Right ventricle myocardium superior (tissue), 1 donor: ENCODE measurements at regions not wholly inside any gene's neighbourhood (a gene's known extent, or its start where the extent isn't known, plus 50 kb on each side); places are given as distances from the start of the nearest gene placed in this dataset.
"Not testable (repeated sequence)": the region's sequence is repeated elsewhere in the genome, so short reads cannot be mapped to it uniquely, and the experiment has no call there.

ENCODE experiments used
- ATAC-seq: fragments of 200-7000 bp; cut with Tn5 transposase; one replicate; pipeline ENCODE4 v1.9.1; 2020; ENCODE audit warnings: mild to moderate bottlenecking; ENCODE audit not compliant: poor library complexity
- DNase-seq: peaks from one replicate; pipeline ENCODE4 v3.0.0-alpha.2; 2020
- intact Hi-C: fragments of 100-400 bp; cut with DNase I; formaldehyde crosslinking; loops from one replicate; pipeline ENCODE4 v1.11.2; 2022
- donor health status: DM: no; HTN: yes; CAD: no; lungs with severe emphysema.

DNA sequence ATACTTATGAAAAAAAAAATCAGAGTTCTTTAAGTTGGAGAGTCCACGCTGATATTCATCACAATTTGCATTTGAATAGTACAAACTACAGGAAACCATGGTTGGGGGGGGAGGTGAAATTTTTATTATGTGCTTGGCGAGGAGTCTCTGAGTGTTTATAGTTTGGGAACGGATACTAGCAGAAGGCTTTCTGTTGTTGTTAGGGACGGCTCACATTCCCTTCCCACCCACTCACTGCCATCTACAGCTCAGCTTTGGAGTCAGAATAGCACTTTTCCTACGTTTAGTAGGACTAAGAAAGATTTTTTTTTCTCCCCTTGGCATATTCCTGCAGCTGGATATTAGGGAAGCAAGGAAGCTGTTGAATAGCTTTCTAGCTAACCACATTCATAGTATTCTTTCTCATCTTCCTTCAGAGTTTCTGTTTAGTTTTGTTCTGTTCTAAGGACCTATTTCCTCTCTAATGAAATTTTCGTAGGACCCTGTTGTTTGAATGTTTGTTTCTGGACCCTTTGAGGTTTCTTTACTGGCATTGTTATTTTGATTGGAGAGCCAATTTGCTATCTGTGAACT lies 235.1 kb upstream of the ZNF217 start:
- intact Hi-C loops, result no loop called here
- DNase-seq (no peak), ATAC-seq (peak; percentile 64)

GRCh38 chr20:53828088-53828681 lies 234.5 kb upstream of the ZNF217 start:
- DNase-seq, result no peak
- peak; percentile 45 for ATAC-seq
- intact Hi-C loops, result no loop called here

- DNase-seq, result no peak
- no peak for ATAC-seq
- intact Hi-C loops, result no loop called here
Measured at GRCh38 chr20:53827292-53828087, 233.9 kb upstream of the ZNF217 start.

GRCh38 chr20:53826597-53827291 lies 233.1 kb upstream of the ZNF217 start:
- intact Hi-C loops, result no loop called here
- no peak for ATAC-seq
- DNase-seq, result no peak

- DNase-seq (no peak), ATAC-seq (no peak)
- intact Hi-C loops, result no loop called here
Measured at GRCh38 chr20:53826090-53826489, 232.5 kb upstream of the ZNF217 start.

DNA sequence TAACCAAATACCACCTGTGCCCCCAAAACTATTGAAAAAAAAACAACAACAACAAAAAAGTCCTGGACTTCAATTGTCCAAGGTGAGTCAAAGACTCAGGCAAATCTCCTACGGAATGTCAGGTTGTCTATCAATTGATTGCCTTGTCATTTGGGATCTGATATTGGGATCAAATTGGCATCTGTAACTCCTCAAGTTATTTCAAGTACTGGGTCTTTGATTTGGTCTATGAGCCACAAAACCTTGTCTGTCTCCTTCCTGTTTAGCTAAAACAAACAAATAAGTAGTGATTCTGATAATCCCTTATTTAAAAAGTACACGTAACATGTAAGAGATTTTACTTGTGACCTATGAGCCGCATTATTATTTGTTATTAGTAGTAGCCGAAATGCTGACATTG lies 231.6 kb upstream of the ZNF217 start:
- ATAC-seq (no peak), DNase-seq (no peak)
- intact Hi-C loops, result no loop called here

GRCh38 chr20:53824779-53825178 lies 231.1 kb upstream of the ZNF217 start:
- intact Hi-C loops, result no loop called here
- DNase-seq (no peak), ATAC-seq (no peak)

- intact Hi-C loops, result no loop called here
- no peak for ATAC-seq
- DNase-seq, result no peak
Measured at GRCh38 chr20:53823121-53823764, 229.6 kb upstream of the ZNF217 start.

DNA sequence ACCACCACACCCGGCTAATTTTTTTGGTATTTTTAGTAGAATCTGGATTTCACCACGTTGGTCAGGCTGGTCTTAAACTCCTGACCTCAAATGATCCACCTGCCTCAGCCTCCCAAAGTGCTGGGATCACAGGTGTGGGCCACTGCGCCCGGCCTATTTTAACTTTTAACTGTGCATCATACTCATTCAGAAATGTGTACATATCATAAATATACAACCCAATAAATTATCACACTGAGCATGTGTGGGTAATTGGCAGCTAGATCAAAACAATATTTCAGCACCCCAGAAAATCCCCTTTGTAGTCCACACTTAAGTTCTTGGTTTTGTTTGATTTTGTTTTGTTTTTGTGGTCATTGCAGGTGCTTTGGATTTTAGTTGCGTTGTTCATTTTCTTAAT lies 228.9 kb upstream of the ZNF217 start:
- ATAC-seq (no peak), DNase-seq (no peak)
- intact Hi-C loops, result no loop called here

DNA sequence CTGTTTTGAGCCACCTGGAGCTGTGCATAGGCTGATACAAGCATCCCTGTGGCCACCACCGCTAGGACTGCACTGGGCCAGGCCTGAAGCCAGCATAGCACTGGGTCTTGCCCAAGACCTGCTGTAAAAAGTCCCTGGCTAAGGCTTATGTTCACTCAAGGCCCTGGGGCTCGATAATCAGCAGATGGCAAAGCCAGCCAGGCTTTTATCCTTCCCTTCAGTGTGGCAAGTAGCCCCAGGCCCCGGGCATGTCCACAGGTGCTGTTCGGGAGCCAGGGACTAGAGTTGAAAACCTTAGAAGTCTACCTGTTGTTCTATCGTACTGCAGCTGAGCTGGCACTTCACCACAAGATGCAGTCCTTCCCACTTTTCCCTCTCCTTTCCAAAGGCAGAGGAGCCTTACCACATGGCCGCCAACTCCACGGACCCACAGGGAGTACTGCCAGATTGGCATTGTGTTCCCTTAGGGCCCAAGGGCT lies 226.4 kb upstream of the ZNF217 start:
- intact Hi-C loops, result no loop called here
- no peak for ATAC-seq
- DNase-seq, result no peak

DNA sequence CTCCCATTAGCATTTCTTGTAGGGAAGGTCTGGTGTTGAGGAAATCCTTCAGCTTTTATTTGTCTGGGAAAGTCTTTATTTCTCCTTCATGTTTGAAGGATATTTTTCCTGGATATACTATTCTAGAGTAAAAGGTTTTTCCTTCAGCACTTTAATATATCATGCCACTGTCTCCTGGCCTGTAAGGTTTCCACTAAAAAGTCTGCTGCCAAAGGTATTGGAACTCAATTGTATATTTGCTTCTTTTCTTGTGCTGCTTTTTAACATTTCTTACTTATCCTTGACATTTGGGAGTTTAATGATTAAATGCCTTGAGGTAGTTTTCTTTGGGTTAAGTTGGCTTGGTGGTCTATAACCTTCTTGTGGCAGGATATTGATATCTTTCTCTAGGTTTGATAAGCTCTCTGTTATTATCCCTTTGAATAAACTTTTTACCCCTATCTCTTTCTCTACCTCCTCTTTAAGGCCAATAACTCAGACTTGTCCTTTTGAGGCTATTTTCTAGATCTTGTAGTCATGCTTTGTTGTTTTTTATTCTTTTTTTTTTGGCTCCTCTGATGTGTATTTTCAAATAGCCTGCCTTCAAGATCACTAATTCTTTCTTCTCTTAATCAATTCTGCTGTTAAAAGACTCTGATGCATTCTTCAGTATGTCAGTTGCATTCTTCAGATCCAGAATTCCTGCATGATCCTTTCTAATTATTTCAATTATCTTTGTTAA lies 225.0 kb upstream of the ZNF217 start:
- DNase-seq, result no peak
- ATAC-seq, result no peak
- intact Hi-C loops, result no loop called here

- intact Hi-C loops, DNase-seq, ATAC-seq: not testable (repeated sequence)
Measured at GRCh38 chr20:53817513-53817912, 223.9 kb upstream of the ZNF217 start.

DNA sequence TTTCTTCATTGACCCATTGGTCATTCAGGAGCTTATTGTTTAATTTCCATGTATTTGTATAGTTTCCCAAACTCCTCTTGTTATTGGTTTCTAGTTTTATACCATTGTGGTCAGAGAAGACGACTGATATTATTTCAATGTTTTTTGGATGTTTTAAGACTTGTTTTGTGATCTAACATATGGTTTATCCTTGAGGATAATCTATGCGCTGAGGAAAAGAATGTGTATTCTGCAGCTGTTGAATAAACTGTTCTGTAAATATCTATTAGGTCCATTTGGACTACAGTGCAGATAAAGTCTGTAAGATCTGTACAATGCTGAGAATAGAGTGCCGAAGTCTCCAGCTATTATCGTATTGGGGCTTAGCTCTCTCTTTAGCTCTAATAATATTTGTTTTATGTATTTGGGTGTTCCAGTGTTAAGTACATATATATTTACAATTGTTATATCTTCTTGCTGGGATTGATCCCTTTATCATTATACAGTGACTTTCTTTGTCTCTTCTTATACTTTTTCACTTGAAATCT lies 223.3 kb upstream of the ZNF217 start:
- DNase-seq (no peak), ATAC-seq (no peak)
- intact Hi-C loops, result no loop called here

GRCh38 chr20:53815509-53815908 lies 221.9 kb upstream of the ZNF217 start:
- ATAC-seq (no peak), DNase-seq (no peak)
- intact Hi-C loops, result no loop called here

DNA sequence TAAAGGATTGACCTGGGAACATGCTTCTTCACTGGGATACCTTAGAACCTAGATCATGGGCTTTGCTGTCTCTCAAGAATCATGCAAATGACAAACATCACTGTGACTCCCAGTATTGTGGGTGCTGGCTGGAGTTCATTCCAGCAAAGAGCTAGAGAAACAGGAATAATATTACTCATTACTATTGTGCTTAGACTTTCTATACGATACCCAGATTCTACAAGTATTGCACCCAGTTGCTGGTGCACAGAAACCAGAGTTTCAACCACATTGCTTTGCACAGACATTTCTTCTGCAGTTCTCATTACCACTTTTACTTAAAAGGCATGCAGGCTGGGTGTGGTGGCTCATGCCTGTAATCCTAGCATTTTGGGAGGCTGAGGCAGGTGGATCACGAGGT lies 220.4 kb upstream of the ZNF217 start:
- intact Hi-C loops, result no loop called here
- DNase-seq, result no peak
- ATAC-seq, result no peak

GRCh38 chr20:53813636-53814035 lies 220.0 kb upstream of the ZNF217 start:
- DNase-seq (no peak), ATAC-seq (no peak)
- intact Hi-C loops, result no loop called here

DNA sequence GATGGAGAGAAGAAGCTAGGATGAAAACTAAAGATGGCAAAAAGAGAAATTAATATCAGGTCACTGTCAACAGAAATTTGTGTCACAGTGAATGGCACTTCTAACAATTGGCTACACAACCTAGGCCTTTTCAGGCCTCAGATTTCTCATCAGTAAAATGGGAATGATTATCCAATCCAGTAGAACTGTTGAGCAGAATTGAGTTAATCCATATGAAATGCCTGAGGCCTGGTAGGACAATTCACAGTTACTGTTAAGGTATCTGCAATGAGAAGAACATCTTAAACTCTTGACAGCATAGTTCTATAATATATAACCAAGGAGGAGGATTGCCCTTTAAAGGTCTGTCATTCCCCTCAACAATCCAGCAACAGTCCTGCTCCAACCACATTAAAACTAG lies 217.9 kb upstream of the ZNF217 start:
- ATAC-seq, result no peak
- DNase-seq, result no peak
- intact Hi-C loops, result no loop called here

DNA sequence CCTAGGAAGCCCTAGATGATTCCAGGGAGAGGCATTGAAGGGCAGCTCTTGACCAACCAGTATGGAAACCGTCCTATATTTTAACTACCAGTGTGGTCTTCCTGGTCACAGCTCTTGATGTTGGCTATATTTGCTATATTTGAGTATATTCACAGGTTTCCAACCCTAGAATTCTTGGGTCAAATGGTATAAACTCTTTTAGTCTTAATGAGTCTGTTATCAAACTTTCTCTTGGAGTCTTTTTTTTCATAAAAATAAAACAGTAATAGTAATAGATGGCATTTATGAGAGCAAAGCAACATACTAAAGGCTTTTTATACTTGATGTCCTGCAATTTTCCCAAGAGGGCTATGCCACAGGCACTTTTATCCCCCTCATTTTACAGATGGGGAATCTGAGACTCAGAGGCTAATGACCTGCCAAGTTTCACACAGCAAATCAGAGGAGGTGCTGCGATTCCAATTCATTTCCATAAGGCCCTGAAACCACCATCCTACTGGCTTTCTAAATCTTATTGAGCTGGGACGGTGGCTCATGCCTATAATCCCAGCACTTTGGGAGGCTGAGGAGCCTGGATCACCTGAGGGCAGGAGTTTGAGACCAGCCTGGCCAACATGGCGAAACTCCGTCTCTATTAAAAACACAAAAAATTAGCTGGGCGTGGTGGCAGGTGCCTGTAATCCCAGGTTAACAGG lies 217.2 kb upstream of the ZNF217 start:
- DNase-seq (no peak), ATAC-seq (no peak)
- intact Hi-C loops, result no loop called here
